ENCODE measurements at regions not wholly inside any gene's neighbourhood (a gene's known extent, or its start where the extent isn't known, plus 50 kb on each side); places are given as distances from the start of the nearest gene placed in this dataset.

DNA sequence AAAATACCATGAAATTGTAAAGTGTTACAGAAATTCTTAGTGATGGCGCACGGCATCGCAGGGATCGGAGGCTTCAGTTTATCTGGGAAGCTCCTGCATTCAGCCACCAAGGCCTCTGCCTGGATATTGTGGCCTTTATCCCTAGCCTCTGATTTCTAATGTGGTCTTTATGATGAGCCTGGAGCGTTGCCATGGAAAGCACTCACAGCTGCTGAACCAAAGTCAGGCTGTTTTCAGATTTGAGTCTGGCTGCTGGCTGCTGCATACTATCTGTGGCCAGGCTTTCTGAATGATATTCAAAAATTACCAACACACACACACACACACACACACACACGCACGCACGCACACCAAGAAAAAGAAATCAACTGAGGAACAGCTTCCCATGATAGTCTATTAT, 101.1 kb upstream of the ZNF366 start:
- no peak overlapping the region for H3K14ac ChIP-seq (ENCODE audit: insufficient read depth, low read length)
- H3K27ac ChIP-seq (ENCODE audit: insufficient read length, low read depth, low read length) = no peak overlapping the region
- H3T11ph ChIP-seq (ENCODE audit: low read length) = no peak overlapping the region
- H2BK15ac ChIP-seq (ENCODE audit: low read depth, low read length) = no peak overlapping the region
- no peak overlapping the region for H4K91ac ChIP-seq (ENCODE audit: insufficient read length, low read depth, low read length)
- no peak overlapping the region for H2BK12ac ChIP-seq (ENCODE audit: insufficient read length, low read depth, low read length)
- WGBS (ENCODE audit: extremely low coverage, insufficient read length, low lambda C conversion rate) = no CpG with 5 or more reads among the region's 8 CpGs
- no peak overlapping the region for H2BK5ac ChIP-seq (ENCODE audit: insufficient read length, low read length)
- no peak overlapping the region for H3K23ac ChIP-seq (ENCODE audit: insufficient read length, low read depth, low read length)
- H3K4me1 Mint-ChIP-seq = peaks cover 9 to 10% of the 10 kb centered on the region in 2 experiments
- H3K79me1 ChIP-seq (ENCODE audit: insufficient read depth, low read depth, low read length, poor library complexity, severe bottlenecking) = no peaks in the 10 kb centered on the region
- no peaks in the 10 kb centered on the region for H3K36me3 Mint-ChIP-seq (ENCODE audit: insufficient read depth in 1 of 3, low read depth in 3 of 3)
- no peaks in the 10 kb centered on the region for H4K20me1 ChIP-seq (ENCODE audit: control insufficient read depth, insufficient read depth, insufficient read length)
- no peak overlapping the region for H2AFZ ChIP-seq (ENCODE audit: low read length)
- no peak overlapping the region for H4K5ac ChIP-seq (ENCODE audit: insufficient read length, low read depth, low read length)
- no peaks in the 10 kb centered on the region for H3K9me3 ChIP-seq (ENCODE audit: control insufficient read depth, low read depth, low read length)
- no peak overlapping the region for H3K4me2 ChIP-seq (ENCODE audit: insufficient read depth, insufficient read length, low read length)
- H2BK120ac ChIP-seq (ENCODE audit: low read depth, low read length, poor library complexity, severe bottlenecking) = no peak overlapping the region
- H3K4me3 Mint-ChIP-seq = no peak overlapping the region
- no peaks in the 10 kb centered on the region for H3K23me2 ChIP-seq (ENCODE audit: insufficient read length, low read depth, low read length, poor library complexity, severe bottlenecking)
- H4K8ac ChIP-seq (replicated peaks; ENCODE audit: insufficient read length, low read depth, low read length) = no peak overlapping the region
- DNase-seq = no peak
- H3K4ac ChIP-seq (ENCODE audit: low read depth, low read length) = no peak overlapping the region
- no peaks in the 10 kb centered on the region for H3K27me3 Mint-ChIP-seq (ENCODE audit: low read depth)
- H3K27me3 ChIP-seq (ENCODE audit: insufficient read depth, low read length) = no peaks in the 10 kb centered on the region
- H3K27ac Mint-ChIP-seq = no peak overlapping the region; a peak in 1 of 7 replicates
- H3K79me2 ChIP-seq (ENCODE audit: insufficient read depth, low read length) = no peaks in the 10 kb centered on the region
- H3K9me3 Mint-ChIP-seq = no peaks in the 10 kb centered on the region
- H3K56ac ChIP-seq (ENCODE audit: insufficient read length, low read depth, low read length) = no peak overlapping the region
- no peaks in the 10 kb centered on the region for H3K4me1 ChIP-seq (ENCODE audit: insufficient read depth, low read length)
- no peak overlapping the region for H2AK5ac ChIP-seq (ENCODE audit: insufficient read length, low read length)
- H2BK20ac ChIP-seq (ENCODE audit: low read depth, low read length, poor library complexity, severe bottlenecking) = no peak overlapping the region
- no peak for TF ChIP-seq CTCF (conservative IDR thresholded peaks at IDR 0.05)
- H3K9ac ChIP-seq (ENCODE audit: extremely low read depth, insufficient read length, low read length) = no peak overlapping the region
- no peak overlapping the region for H3K18ac ChIP-seq (ENCODE audit: insufficient read length, low read depth, low read length)

Data from H9 (cell line).